T1000 (cell line): ENCODE measurements at regions not wholly inside any gene's neighbourhood (a gene's known extent, or its start where the extent isn't known, plus 50 kb on each side); places are given as distances from the start of the nearest gene placed in this dataset.
"Not testable (repeated sequence)": the region's sequence is repeated elsewhere in the genome, so short reads cannot be mapped to it uniquely, and the experiment has no call there.

Experiments used
- DNase-seq: peaks from one replicate; lab custom pipeline; 2025; ENCODE audit warnings: mixed read lengths; lab: John Stamatoyannopoulos, UW

DNA sequence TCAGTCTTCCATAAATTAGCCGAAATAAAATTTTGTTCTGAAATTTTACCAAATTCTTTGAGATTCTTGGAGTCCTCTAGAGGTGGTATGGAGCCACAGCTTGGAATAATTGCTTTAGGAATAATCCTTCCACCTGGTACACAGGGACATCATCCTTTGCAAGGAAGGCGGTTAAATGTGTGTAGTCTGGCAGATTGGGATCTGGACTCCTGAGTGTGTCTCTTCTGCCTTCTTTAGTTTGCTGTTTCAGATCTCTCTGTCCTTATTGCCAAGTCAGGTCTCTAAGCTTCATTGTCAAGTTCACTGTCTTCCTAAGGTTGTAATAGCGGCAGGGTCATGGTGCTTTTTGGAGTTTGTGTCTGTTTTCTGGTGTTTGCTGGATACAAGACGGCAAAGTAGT, 393.9 kb upstream of the RGS6 start:
- DNase-seq: no peak

DNA sequence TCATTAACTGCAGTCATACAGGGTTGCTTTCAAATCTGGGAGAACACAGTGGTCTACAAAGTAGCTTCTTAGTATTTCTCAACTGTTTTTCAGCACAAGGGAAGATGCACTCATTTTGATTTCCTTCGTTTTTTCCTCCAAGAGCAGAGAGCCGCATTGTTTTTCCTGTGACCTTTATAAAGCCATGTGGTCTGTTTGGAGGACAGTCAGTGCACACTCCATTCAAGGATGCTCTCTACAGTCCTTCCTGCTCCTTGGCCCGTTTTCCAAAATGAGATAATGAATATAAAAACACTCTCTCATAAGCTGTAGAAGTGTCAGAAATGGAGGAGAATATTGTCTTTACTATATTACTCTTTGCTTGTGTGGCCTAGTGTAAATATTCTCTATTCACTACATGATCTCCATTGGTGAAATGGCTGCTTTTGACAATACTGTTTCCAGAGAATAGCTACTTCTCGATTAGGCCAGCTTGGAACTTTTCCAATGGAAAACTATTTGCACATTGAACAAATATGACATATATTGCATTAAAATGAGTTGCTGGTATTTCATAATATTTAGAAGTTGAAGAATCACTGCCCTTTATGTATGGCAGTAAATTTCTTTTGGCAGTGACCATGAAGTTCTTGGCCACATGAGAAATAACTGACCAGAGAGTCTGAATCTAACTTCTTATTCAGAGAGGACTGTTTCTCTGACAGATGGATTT, 393.1 kb upstream of the RGS6 start:
- no peak for DNase-seq

DNA sequence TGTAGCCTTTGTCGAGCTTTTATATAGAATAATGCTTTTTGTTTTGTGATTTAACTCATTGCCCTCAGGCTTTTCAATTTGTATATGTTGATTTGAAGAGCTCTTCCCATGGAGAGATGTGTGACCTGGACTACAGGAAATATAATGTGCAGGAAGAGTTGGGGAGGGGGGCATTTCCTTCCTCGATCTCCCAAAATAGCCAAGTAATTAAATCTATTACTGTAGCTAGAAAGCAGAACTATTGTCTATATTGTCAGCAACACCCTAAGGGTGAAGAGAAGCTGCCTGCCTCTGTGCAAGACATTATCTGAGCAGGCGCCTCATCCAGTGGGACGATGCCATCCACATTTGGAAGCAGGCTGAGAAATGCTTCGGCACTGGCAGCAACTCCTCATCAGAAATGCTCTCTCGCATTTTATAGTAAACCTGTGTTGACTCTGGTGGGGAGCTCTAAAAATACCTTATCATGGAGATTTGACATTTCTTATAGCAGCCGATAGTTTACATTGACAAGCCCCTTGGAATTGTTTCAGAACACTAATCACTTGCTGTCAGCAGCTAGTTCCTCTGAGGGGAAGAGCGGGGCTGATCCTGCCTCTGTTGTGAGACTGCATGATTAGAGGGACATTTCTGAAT, 392.5 kb upstream of the RGS6 start:
- DNase-seq: no peak

- no peak for DNase-seq
Measured at GRCh38 chr14:71541271-71541670, 391.0 kb upstream of the RGS6 start.

- DNase-seq: no peak
Measured at GRCh38 chr14:71541973-71542690, 390.1 kb upstream of the RGS6 start.

GRCh38 chr14:71549421-71550050, 382.7 kb upstream of the RGS6 start:
- no peak for DNase-seq

GRCh38 chr14:71550367-71550766, 381.9 kb upstream of the RGS6 start:
- no peak for DNase-seq

DNA sequence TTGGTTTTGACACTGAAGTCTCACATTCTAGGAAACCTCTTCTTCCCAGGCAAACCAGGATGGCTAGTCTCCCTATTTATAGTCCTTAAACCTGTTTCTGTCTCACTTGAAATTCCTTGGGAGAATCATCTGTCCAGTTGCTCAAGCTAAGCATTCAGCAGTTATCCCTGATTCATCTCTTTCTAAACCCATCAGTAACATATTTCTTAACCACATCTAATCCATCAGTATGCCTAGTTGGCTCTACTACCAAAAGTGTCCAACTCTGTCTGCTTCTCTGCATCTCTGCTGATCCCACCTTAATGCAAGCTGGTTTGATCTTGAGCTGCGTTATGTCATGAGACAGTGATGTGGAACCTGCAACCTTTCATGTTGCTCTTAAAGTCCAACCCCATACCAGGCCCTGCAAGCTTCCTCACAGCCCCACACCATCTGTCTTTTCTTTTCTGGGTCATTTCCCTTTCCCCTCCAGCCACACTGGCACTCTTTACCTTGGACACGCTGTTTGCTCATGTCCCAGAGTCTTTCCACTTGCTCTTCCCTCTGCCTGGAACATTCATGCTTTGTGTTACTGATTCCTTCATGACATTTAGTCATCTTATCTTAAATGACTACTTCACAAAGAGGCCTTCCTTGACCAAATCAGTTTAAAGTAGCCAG, 380.8 kb upstream of the RGS6 start:
- no peak for DNase-seq

GRCh38 chr14:71552809-71553208, 379.4 kb upstream of the RGS6 start:
- DNase-seq: no peak

- no peak for DNase-seq
Measured at GRCh38 chr14:71553779-71554178, 378.4 kb upstream of the RGS6 start.

- no peak for DNase-seq
Measured at GRCh38 chr14:71554323-71554722, 377.9 kb upstream of the RGS6 start.

DNA sequence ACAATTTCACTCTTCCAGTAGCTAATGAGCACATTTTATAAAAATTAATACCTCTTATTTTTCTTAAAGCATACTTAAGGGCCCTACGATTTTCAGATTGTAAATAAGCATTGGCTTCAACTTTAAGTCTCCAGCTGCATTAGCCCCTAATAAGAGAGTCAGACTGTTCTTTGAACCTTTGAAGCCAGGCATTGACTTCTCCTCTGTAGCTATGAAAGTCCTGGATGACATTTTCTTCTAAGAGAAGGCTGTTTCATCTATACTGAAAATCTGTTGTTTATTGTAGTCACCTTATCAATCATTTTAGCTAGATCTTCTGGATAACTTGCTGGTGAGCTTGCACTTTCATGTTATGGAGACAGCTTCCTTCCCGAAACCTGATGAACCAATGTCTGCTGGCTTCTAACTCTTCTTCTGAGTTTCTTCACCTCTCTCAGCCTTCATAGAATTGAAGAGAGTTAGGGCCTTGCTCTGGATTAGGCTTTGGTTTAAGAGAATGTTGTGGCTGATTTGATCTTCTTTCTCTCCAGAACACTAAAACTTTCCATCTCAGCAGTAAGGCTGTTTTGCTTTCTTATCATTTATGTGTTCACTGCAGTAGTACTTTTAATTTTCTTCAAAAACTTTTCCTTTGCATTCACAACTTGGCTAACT, 377.1 kb upstream of the RGS6 start:
- no peak for DNase-seq

GRCh38 chr14:71555654-71556559, 376.3 kb upstream of the RGS6 start:
- no peak for DNase-seq

DNA sequence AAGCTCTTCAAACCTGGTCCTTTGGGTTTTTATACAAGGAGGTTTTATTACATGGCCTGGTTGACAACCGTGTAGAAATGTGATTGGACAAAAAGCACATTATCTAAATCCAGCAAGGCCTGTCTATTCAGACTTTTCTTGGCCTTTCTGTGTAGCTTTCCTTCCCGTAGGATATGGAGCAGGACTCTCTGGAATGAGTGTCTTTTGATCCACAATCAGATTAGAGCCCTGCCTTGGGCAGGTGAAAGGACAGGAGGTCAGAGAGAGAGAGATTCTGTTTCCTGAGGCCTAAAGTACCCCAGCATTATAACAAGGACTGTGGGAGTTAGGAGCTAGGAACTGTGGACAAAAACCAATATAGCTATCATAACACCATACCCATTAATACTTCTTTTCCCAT, 375.5 kb upstream of the RGS6 start:
- DNase-seq: no peak

DNA sequence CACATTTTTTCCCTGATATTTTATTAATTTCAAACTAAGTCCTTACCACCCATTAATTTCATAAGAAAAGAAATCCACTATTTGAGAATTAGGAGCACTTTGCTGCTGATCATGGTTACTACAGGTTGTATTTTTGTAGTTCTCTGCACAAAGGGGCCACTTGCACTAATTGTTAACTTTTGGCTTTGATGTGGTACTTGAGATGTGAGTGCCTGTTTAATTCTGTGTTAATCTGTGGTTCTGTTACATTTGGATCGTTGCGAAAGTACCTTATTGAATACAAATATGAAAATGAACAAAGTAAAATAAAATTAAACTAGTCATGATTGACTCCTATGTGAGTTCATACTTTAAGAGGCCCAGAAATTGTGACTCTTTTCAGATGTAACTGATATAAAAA, 374.9 kb upstream of the RGS6 start:
- no peak for DNase-seq

DNA sequence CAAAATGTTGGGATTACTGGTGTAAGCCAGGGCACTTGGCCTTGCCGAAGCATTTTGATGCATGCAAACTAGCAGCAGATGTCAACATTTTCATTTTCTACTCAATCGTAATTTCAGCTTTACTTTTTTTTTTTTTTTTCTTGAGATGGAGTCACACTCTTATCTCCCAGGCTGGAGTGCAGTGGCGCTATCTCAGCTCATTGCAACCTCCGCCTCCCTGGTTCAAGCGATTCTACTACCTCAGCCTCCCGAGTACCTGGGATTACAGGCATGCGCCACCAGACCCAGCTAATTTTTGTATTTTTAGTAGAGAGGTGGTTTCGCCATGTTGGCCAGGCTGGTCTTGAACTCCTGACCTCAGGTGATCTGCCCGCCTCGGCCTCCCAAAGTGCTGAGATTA, 373.3 kb upstream of the RGS6 start:
- not testable (repeated sequence) for DNase-seq

DNA sequence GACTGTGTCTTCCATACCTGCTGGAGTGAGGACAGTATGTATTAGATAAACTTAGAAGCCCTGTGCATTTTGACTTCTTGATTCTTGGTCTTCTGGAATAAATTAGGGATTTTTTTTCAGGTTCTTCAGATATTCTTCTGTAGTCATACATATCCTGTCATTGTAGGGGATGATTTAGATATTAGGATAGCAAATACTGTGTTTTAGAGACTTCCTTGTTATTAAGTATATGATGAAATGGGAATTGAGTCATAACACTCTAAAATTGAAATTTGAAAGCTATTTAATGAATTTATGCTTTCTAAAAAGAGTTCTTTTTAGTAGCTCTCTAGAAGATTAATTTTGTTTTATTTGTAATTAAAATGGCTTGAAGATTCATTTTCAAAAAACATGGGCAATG, 371.5 kb upstream of the RGS6 start:
- no peak for DNase-seq

- DNase-seq: no peak
Measured at GRCh38 chr14:71563492-71564153, 368.6 kb upstream of the RGS6 start.

- DNase-seq: no peak
Measured at GRCh38 chr14:71566276-71566675, 366.0 kb upstream of the RGS6 start.

DNA sequence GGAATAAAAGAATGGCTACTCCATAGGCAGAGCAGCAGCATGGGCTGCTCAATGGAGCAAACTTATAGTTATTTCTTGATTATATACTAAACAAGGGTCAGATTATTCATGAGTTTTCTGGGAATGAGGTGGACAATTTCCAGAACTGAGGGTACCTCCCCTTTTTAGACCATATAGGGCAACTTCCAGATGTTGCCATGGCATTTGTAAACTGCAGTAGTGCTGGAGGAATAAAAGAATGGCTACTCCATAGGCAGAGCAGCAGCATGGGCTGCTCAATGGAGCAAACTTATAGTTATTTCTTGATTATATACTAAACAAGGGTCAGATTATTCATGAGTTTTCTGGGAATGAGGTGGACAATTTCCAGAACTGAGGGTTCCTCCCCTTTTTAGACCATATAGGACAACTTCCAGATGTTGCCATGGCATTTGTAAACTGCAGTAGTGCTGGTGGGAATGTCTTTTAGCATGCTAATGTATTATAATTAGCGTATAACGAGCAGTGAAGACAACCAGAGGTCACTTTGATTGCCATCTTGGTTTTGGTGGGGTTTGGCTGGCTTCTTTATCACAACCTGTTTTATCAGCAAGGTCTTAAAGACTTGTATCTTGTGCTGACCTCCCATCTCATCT, 364.6 kb upstream of the RGS6 start:
- not testable (repeated sequence) for DNase-seq
